Mucosa of stomach (tissue), 1 donor: ENCODE measurements at regions not wholly inside any gene's neighbourhood (a gene's known extent, or its start where the extent isn't known, plus 50 kb on each side); places are given as distances from the start of the nearest gene placed in this dataset.

ENCODE experiments used
- H3K27me3 ChIP-seq: one replicate; pipeline ENCODE4 v1.7.0; 2013; ENCODE audit warnings: mild to moderate bottlenecking, low read length; ENCODE audit not compliant: control insufficient read depth, insufficient read depth
- H3K36me3 ChIP-seq: one replicate; pipeline ENCODE4 v1.7.0; 2013; ENCODE audit warnings: low read length; ENCODE audit not compliant: control insufficient read depth, insufficient read depth
- H3K4me1 ChIP-seq: one replicate; pipeline ENCODE4 v1.7.0; 2013; ENCODE audit warnings: mild to moderate bottlenecking, low read length; ENCODE audit not compliant: control insufficient read depth, insufficient read depth
- H3K4me3 ChIP-seq: one replicate; pipeline ENCODE4 v1.7.0; 2013; ENCODE audit warnings: low read length
- H3K9ac ChIP-seq: one replicate; pipeline ENCODE4 v1.7.0; 2013; ENCODE audit warnings: mild to moderate bottlenecking, low read length, moderate library complexity
- H3K9me3 ChIP-seq: one replicate; pipeline ENCODE4 v1.7.0; 2013; ENCODE audit warnings: mild to moderate bottlenecking, low read length, moderate library complexity; ENCODE audit not compliant: control insufficient read depth
- donor health status: Pancreatic carcinoma.

- H3K9ac ChIP-seq = no peak overlapping the region
- no peaks in the 10 kb centered on the region for H3K27me3 ChIP-seq
- H3K36me3 ChIP-seq = no peaks in the 10 kb centered on the region
- no peaks in the 10 kb centered on the region for H3K4me1 ChIP-seq
- H3K9me3 ChIP-seq = no peaks in the 10 kb centered on the region
- H3K4me3 ChIP-seq = no peak overlapping the region
Observed at GRCh38 chr1:239293350-239294110, 92.8 kb upstream of the CHRM3 start.

- Histone ChIP-seq H3K36me3 (no peaks in the 10 kb centered on the region), H3K4me1 (no peaks in the 10 kb centered on the region), H3K27me3 (no peaks in the 10 kb centered on the region), H3K9me3 (no peaks in the 10 kb centered on the region), H3K4me3 (no peak overlapping the region), H3K9ac (no peak overlapping the region)
Observed at GRCh38 chr1:239288820-239289554, 97.4 kb upstream of the CHRM3 start.

- Histone ChIP-seq H3K9me3 (no peaks in the 10 kb centered on the region), H3K9ac (no peak overlapping the region), H3K27me3 (no peaks in the 10 kb centered on the region), H3K4me1 (no peaks in the 10 kb centered on the region), H3K4me3 (no peak overlapping the region), H3K36me3 (no peaks in the 10 kb centered on the region)
Observed at GRCh38 chr1:239287296-239287695, 99.1 kb upstream of the CHRM3 start.

GRCh38 chr1:239283216-239283615 lies 103.2 kb upstream of the CHRM3 start:
- H3K9me3 ChIP-seq = no peaks in the 10 kb centered on the region

GRCh38 chr1:239282411-239282810 lies 104.0 kb upstream of the CHRM3 start:
- Histone ChIP-seq H3K9me3 (no peaks in the 10 kb centered on the region), H3K36me3 (no peaks in the 10 kb centered on the region), H3K27me3 (no peaks in the 10 kb centered on the region), H3K4me3 (no peak overlapping the region), H3K4me1 (no peaks in the 10 kb centered on the region), H3K9ac (no peak overlapping the region)

More at GRCh38 chr1:239283216-239283615, 103.2 kb upstream of the CHRM3 start:
- H3K27me3 ChIP-seq = no peaks in the 10 kb centered on the region
- H3K4me1 ChIP-seq = no peaks in the 10 kb centered on the region
- H3K9ac ChIP-seq = no peak overlapping the region
- no peaks in the 10 kb centered on the region for H3K36me3 ChIP-seq
- no peak overlapping the region for H3K4me3 ChIP-seq

GRCh38 chr1:239276051-239276450 lies 110.3 kb upstream of the CHRM3 start:
- Histone ChIP-seq H3K36me3 (no peaks in the 10 kb centered on the region), H3K4me3 (no peak overlapping the region), H3K27me3 (no peaks in the 10 kb centered on the region), H3K9ac (no peak overlapping the region), H3K9me3 (no peaks in the 10 kb centered on the region), H3K4me1 (no peaks in the 10 kb centered on the region)

GRCh38 chr1:239274242-239274830 lies 112.0 kb upstream of the CHRM3 start:
- Histone ChIP-seq H3K9me3 (no peaks in the 10 kb centered on the region), H3K9ac (no peak overlapping the region), H3K4me1 (no peaks in the 10 kb centered on the region), H3K36me3 (no peaks in the 10 kb centered on the region), H3K4me3 (no peak overlapping the region), H3K27me3 (no peaks in the 10 kb centered on the region)

- Histone ChIP-seq H3K4me3 (no peak overlapping the region), H3K27me3 (no peaks in the 10 kb centered on the region), H3K9ac (no peak overlapping the region), H3K9me3 (no peaks in the 10 kb centered on the region), H3K4me1 (no peaks in the 10 kb centered on the region), H3K36me3 (no peaks in the 10 kb centered on the region)
Observed at GRCh38 chr1:239270509-239270908, 115.9 kb upstream of the CHRM3 start.

GRCh38 chr1:239269706-239270105 lies 116.7 kb upstream of the CHRM3 start:
- H3K4me3 ChIP-seq = no peak overlapping the region
- H3K36me3 ChIP-seq = no peaks in the 10 kb centered on the region
- H3K9me3 ChIP-seq = no peaks in the 10 kb centered on the region
- no peaks in the 10 kb centered on the region for H3K4me1 ChIP-seq
- H3K27me3 ChIP-seq = no peaks in the 10 kb centered on the region
- no peak overlapping the region for H3K9ac ChIP-seq

GRCh38 chr1:239268941-239269340 lies 117.4 kb upstream of the CHRM3 start:
- no peaks in the 10 kb centered on the region for H3K27me3 ChIP-seq
- no peak overlapping the region for H3K9ac ChIP-seq
- no peaks in the 10 kb centered on the region for H3K4me1 ChIP-seq
- no peaks in the 10 kb centered on the region for H3K9me3 ChIP-seq
- no peak overlapping the region for H3K4me3 ChIP-seq
- no peaks in the 10 kb centered on the region for H3K36me3 ChIP-seq

- Histone ChIP-seq H3K36me3 (no peaks in the 10 kb centered on the region), H3K9me3 (no peaks in the 10 kb centered on the region), H3K4me3 (no peak overlapping the region), H3K27me3 (no peaks in the 10 kb centered on the region), H3K4me1 (no peaks in the 10 kb centered on the region), H3K9ac (no peak overlapping the region)
Observed at GRCh38 chr1:239268007-239268406, 118.4 kb upstream of the CHRM3 start.

GRCh38 chr1:239263801-239264200 lies 122.6 kb upstream of the CHRM3 start:
- Histone ChIP-seq H3K9ac (no peak overlapping the region), H3K27me3 (no peaks in the 10 kb centered on the region), H3K4me1 (no peaks in the 10 kb centered on the region), H3K4me3 (no peak overlapping the region), H3K36me3 (no peaks in the 10 kb centered on the region), H3K9me3 (no peaks in the 10 kb centered on the region)
